GM21723 (cell line): ENCODE measurements at regions not wholly inside any gene's neighbourhood (a gene's known extent, or its start where the extent isn't known, plus 50 kb on each side); places are given as distances from the start of the nearest gene placed in this dataset.

Experiments
- ATAC-seq: cut with Tn5 transposase; IDR thresholded peaks from one replicate; pipeline ENCODE4 v1.9.1; 2021; ENCODE audit warnings: mild to moderate bottlenecking, moderate library complexity; ENCODE audit not compliant: unreplicated experiment

- no peak for ATAC-seq
These were observed 291.4 kb downstream of the KLF6 start for GRCh38 chr10:3493621-3494020.

- ATAC-seq, result no peak
These were observed 293.4 kb downstream of the KLF6 start for GRCh38 chr10:3491571-3491970.

GRCh38 chr10:3487228-3487627 lies 297.8 kb downstream of the KLF6 start:
- ATAC-seq, result no peak

GRCh38 chr10:3486346-3487065 lies 298.5 kb downstream of the KLF6 start:
- ATAC-seq, result no peak

GRCh38 chr10:3485057-3485686 lies 299.8 kb downstream of the KLF6 start:
- ATAC-seq, result peak; percentile 58

- ATAC-seq, result peak; percentile 84
These were observed 300.5 kb downstream of the KLF6 start for GRCh38 chr10:3484306-3485056.

- ATAC-seq, result no peak
These were observed 302.6 kb downstream of the KLF6 start for GRCh38 chr10:3482200-3482993.

- no peak for ATAC-seq
These were observed 303.5 kb downstream of the KLF6 start for GRCh38 chr10:3481496-3481895.

GRCh38 chr10:3480990-3481315 lies 304.1 kb downstream of the KLF6 start:
- ATAC-seq, result no peak

- ATAC-seq, result no peak
These were observed 304.6 kb downstream of the KLF6 start for GRCh38 chr10:3480281-3480989.

- no peak for ATAC-seq
These were observed 306.2 kb upstream of the PITRM1 start for GRCh38 chr10:3478632-3479240.

- peak; percentile 86 for ATAC-seq
These were observed 305.6 kb upstream of the PITRM1 start for GRCh38 chr10:3478153-3478552.

- ATAC-seq, result peak; percentile 69
These were observed 305.1 kb upstream of the PITRM1 start for GRCh38 chr10:3477683-3478082.

- no peak for ATAC-seq
These were observed 304.3 kb upstream of the PITRM1 start for GRCh38 chr10:3476640-3477448.

- ATAC-seq, result no peak
These were observed 303.6 kb upstream of the PITRM1 start for GRCh38 chr10:3476186-3476585.

GRCh38 chr10:3475367-3475766 lies 302.8 kb upstream of the PITRM1 start:
- ATAC-seq, result no peak

GRCh38 chr10:3474266-3474665 lies 301.7 kb upstream of the PITRM1 start:
- ATAC-seq, result no peak

GRCh38 chr10:3473271-3473670 lies 300.7 kb upstream of the PITRM1 start:
- no peak for ATAC-seq

GRCh38 chr10:3472287-3473051 lies 299.9 kb upstream of the PITRM1 start:
- ATAC-seq, result no peak
